Activated gamma-delta T cell treated with Interleukin-2 at 50 U/mL for 16 hours (primary cell): ENCODE measurements at regions not wholly inside any gene's neighbourhood (a gene's known extent, or its start where the extent isn't known, plus 50 kb on each side); places are given as distances from the start of the nearest gene placed in this dataset.
"Not testable (repeated sequence)": the region's sequence is repeated elsewhere in the genome, so short reads cannot be mapped to it uniquely, and the experiment has no call there.

ENCODE experiments used
- DNase-seq: peaks from one replicate; pipeline ENCODE4 v3.0.0-alpha.2; 2020

DNA sequence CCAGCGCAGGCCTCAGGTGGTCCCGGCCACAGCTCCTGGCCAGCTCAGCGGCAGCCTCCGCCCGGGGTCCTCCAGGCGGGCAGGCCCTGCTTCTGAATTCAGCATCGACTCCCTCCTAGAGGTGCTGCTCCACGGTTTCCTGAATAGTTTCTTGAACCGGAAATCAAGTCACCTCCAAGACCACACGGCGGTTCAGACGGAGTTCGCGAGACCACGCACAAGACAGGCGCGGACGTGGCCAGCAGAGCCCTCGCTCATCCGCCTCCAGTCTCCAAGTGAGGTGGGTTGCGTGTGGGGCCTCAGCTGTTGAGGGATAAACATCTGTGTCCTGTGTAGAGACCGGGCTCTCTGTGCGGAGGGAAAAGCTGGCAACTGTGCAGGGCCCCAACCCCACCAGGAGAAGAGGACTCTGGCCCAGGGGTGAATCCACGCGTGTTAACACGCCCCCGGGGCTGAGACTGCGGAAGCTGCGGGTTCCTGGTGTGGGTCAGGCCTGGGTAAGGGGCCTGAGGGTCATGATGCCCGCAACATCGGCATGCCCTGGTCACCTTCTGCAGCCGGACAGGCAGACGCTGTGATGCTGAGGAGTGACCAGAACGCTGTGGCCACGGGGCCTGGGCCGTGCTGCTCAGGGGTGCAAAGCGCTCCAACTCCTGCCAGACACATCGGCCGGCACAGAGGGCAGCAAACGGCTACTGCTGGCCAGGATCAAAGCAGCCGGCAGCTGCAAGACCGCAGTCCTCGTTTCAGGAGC, 55.0 kb upstream of the METRNL start:
- no peak for DNase-seq

DNA sequence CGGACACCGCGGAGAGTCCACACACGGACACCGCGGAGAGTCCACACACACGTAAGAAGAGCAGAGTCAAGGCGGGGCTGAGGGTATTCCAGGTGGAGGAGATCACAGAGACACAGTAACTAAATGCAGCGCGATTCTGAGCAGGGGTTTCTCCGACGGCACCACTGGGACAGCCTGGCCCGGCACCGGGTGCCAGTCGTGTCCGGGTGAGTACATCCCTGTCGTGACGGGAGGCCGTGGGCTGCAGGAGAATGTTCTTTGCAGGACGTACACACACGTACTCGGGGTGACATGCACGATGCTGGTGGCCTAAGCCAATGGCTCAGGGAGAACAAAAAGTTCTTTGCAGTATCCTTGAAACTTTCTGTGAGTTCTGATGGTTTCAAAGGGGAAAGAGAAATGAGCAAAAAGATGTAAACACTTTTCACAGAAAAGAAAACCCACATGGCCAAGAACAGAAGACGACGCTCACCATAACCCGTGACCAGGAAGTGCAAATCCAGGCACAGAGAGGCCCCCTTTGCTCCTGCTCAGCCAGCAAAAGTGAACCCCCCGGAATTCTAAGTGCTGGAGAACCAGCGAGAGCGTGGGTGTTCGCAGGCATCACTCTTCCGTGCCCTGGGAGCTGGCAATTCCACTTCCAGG, 53.7 kb upstream of the METRNL start:
- DNase-seq = no peak

DNA sequence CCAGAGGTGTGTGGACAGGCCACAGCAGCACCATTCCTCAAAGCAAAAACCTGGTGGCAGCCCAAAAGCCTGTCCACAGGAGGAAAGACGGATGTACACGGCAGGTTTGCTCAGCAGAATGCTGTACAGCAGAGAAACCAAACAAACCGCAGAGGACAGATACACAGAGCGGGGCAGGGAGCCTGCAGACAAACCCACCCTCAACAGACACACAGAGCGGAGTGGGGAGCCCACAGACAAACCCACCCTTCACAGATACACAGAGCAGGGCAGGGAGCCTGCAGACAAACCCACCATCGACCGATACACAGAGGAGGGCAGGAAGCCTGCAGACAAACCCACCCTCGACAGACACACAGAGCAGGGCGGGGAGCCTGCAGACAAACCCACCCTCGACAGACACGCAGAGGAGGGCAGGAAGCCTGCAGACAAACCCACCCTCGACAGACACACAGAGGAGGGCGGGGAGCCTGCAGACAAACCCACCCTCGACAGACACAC, 53.0 kb upstream of the METRNL start:
- peak; percentile 24 for DNase-seq

DNA sequence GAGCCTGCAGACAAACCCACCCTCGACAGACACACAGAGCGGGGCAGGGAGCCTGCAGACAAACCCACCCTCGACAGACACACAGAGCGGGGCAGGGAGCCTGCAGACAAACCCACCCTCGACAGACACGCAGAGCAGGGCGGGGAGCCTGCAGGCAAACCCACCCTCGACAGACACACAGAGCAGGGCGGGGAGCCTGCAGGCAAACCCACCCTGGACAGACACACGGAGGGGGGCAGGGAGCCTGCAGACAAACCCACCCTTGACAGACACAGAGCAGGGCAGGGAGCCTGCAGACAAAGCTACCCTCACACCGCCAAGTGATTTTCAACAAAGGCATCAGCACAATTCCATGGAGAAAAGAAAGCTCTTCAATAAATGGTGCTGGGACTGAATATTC, 52.5 kb upstream of the METRNL start:
- not testable (repeated sequence) for DNase-seq

DNA sequence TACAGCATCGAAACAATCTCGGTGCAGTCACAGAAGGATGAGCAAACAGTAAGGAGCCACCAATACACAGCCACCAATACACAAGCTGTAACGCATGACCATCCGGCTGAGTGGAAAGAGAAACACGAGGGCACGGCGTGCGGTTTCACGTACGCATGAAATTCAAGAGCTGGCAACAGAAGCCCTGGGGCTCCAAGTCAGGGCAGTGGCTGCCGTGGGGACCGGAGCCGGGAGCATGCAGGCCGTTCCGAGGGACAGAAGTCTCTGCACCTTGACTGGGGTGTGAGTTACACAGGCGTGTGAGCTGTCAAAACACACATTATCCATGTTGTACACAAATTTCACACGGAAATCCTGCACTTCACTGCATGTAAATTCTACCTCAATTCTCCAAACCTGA, 50.6 kb upstream of the METRNL start:
- DNase-seq = no peak

DNA sequence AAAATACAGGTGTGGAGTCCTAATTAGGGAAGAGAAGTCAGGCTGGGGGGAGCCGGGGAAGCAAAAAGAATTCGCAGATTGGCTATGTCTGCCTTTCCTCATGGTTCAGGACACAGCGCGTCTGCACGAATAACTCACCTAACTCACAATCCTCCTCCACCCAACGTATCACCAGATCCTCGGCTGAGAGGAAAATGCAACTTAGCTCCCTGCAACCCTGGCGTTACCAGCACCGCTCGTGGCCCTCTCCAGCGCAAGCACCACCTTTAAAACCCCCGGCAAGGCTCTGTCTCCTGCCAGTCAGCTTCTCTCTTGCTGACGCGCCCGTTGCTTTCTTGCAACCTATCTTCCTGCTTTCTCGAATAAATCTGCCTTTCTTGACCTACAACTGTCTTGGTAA, 49.8 kb upstream of the METRNL start:
- no peak for DNase-seq
